K562 (cell line): ENCODE measurements at regions not wholly inside any gene's neighbourhood (a gene's known extent, or its start where the extent isn't known, plus 50 kb on each side); places are given as distances from the start of the nearest gene placed in this dataset.
A peak's percentile ranks its signal among the peaks of the same experiment; 100 is the strongest.

Experiments
- ATF3 ChIP-seq, 2 experiments: fragments of 450-650 bp in 1 of 2; sonication (generic) in 1 of 2; formaldehyde crosslinking in 1 of 2; IDR thresholded peaks in 1 of 2; conservative IDR thresholded peaks in 1 of 2; 2 replicates each; pipeline versions ENCODE4 v1.6.1 to v1.8.1; 2016 to 2023; ENCODE audit warnings: mild to moderate bottlenecking in 2 of 2, moderate library complexity in 2 of 2, inconsistent platforms in 1 of 2, missing genetic modification reagents in 1 of 2
- ATF7 ChIP-seq: fragments of 450-650 bp; IDR thresholded peaks from 2 replicates; pipeline ENCODE4 v1.7.1; 2014; ENCODE audit warnings: mild to moderate bottlenecking, moderate library complexity
- BCLAF1 ChIP-seq, 2 experiments: fragments of 450-650 bp in 1 of 2; IDR thresholded peaks; 2 replicates each; pipeline ENCODE4 v1.6.1; 2011 to 2017; ENCODE audit warnings: low read depth in 2 of 2, antibody characterized with exemption in 1 of 2, borderline replicate concordance in 1 of 2, low read length in 1 of 2, mild to moderate bottlenecking in 1 of 2, mixed read lengths in 1 of 2; ENCODE audit not compliant: control insufficient read depth in 1 of 2
- CEBPG ChIP-seq, 3 experiments: fragments of 200-800 bp in 1 of 3; sonication (Bioruptor generic) in 1 of 3; sonication (generic) in 1 of 3; formaldehyde crosslinking in 1 of 3; IDR thresholded peaks in 2 of 3; conservative IDR thresholded peaks in 1 of 3; 2 replicates each; pipeline versions ENCODE4 v1.6.1 to v1.8.0; 2016 to 2022; ENCODE audit warnings: missing compliant biosample characterization in 2 of 3, missing genetic modification characterization in 2 of 3, mild to moderate bottlenecking in 1 of 3, missing genetic modification reagents in 1 of 3
- POLR2B ChIP-seq: fragments of 450-650 bp; IDR thresholded peaks from 2 replicates; pipeline ENCODE4 v1.6.1; 2018; ENCODE audit warnings: low read depth; ENCODE audit not compliant: partially characterized antibody
- RAD51 ChIP-seq: fragments of 450-650 bp; IDR thresholded peaks from 2 replicates; pipeline ENCODE4 v1.7.1; 2016; ENCODE audit warnings: low read depth, mild to moderate bottlenecking, borderline replicate concordance
- ZNF3 ChIP-seq: fragments of 250-450 bp; sonication (Bioruptor Pico); IDR thresholded peaks from 2 replicates; pipeline ENCODE4 v1.5.0; 2021; ENCODE audit warnings: mild to moderate bottlenecking, moderate library complexity
- ZNF449 ChIP-seq: fragments of 250-450 bp; sonication (Bioruptor Pico); IDR thresholded peaks from 2 replicates; pipeline ENCODE4 v1.8.0; 2022; ENCODE audit warnings: moderate library complexity, mild to moderate bottlenecking, inconsistent platforms
- TF ChIP-seq, protein P1 (sequence below): fragments of 450-650 bp; formaldehyde crosslinking; IDR thresholded peaks from 2 replicates; pipeline ENCODE4 v1.4.0; 2020; ENCODE audit warnings: mild to moderate bottlenecking, mixed read lengths
- TF ChIP-seq, protein P2 (sequence below): fragments of 150-350 bp; conservative IDR thresholded peaks from 2 replicates; pipeline ENCODE4 v1.6.1; 2014; ENCODE audit warnings: low read length

DNA sequence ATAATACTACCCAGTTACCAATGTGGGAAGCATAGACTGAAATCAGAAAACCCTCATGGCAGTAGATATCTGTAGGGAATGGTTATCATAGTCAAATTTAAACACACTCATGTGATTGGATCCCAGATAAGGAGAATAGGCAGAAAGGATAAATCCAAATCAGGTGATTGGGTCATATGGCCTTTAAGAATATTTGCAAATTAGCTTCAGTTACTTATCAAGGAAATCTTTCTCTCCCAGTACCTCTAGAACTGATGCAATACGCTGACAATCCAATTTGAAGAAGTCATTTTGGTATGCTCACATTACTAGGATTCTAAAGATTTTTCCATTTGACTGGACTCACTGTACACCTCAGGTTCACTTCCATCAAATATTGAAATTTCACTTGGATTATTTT is 87.7 kb upstream of the MNS1 start (continued):
- TF ChIP-seq, protein P1, sequence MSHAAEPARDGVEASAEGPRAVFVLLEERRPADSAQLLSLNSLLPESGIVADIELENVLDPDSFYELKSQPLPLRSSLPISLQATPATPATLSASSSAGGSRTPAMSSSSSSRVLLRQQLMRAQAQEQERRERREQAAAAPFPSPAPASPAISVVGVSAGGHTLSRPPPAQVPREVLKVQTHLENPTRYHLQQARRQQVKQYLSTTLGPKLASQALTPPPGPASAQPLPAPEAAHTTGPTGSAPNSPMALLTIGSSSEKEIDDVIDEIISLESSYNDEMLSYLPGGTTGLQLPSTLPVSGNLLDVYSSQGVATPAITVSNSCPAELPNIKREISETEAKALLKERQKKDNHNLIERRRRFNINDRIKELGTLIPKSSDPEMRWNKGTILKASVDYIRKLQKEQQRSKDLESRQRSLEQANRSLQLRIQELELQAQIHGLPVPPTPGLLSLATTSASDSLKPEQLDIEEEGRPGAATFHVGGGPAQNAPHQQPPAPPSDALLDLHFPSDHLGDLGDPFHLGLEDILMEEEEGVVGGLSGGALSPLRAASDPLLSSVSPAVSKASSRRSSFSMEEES (CRISPR knock-in tag) = peak; percentile 14; the same call in 1 of the 2 replicates
- peak; percentile 46; the same call in 1 of the 2 replicates for TF ChIP-seq ATF3 (IDR thresholded peaks at IDR 0.05)
- TF ChIP-seq ATF3 (CRISPR knock-in tag; conservative IDR thresholded peaks at IDR 0.05) = no peak
- TF ChIP-seq BCLAF1 (IDR thresholded peaks at IDR 0.05; ENCODE audit: borderline replicate concordance in 1 of 2, control insufficient read depth in 1 of 2, low read depth in 2 of 2, low read length in 1 of 2) = no peak
- TF ChIP-seq CEBPG (CRISPR knock-in tag; IDR thresholded peaks at IDR 0.05) = peak; percentile 54; the same call in 1 of the 2 replicates
- TF ChIP-seq CEBPG (tag; conservative IDR thresholded peaks at IDR 0.05 in 1 of 2, IDR thresholded peaks at IDR 0.05 in 1 of 2) = peak in 1 of 2 experiments; percentile 88; a peak in 2 of 4 replicates
- no peak for TF ChIP-seq ZNF3 (CRISPR knock-in tag)
- TF ChIP-seq POLR2B = no peak
- peak; percentile 35; the same call in 1 of the 2 replicates for TF ChIP-seq ATF7
- TF ChIP-seq RAD51 = peak; percentile 28; the same call in 1 of the 2 replicates
- TF ChIP-seq, protein P2, sequence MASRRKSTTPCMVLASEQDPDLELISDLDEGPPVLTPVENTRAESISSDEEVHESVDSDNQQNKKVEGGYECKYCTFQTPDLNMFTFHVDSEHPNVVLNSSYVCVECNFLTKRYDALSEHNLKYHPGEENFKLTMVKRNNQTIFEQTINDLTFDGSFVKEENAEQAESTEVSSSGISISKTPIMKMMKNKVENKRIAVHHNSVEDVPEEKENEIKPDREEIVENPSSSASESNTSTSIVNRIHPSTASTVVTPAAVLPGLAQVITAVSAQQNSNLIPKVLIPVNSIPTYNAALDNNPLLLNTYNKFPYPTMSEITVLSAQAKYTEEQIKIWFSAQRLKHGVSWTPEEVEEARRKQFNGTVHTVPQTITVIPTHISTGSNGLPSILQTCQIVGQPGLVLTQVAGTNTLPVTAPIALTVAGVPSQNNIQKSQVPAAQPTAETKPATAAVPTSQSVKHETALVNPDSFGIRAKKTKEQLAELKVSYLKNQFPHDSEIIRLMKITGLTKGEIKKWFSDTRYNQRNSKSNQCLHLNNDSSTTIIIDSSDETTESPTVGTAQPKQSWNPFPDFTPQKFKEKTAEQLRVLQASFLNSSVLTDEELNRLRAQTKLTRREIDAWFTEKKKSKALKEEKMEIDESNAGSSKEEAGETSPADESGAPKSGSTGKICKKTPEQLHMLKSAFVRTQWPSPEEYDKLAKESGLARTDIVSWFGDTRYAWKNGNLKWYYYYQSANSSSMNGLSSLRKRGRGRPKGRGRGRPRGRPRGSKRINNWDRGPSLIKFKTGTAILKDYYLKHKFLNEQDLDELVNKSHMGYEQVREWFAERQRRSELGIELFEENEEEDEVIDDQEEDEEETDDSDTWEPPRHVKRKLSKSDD = no peak
- TF ChIP-seq ZNF449 (CRISPR knock-in tag) = no peak
